ENCODE measurements at regions not wholly inside any gene's neighbourhood (a gene's known extent, or its start where the extent isn't known, plus 50 kb on each side); places are given as distances from the start of the nearest gene placed in this dataset.
"Not testable (repeated sequence)": the region's sequence is repeated elsewhere in the genome, so short reads cannot be mapped to it uniquely, and the experiment has no call there.

- Histone ChIP-seq H3K27me3 (no peaks in the 10 kb centered on the region), H3K27ac (no peak overlapping the region), H3K4me3 (no peak overlapping the region), H3K9me3 (no peaks in the 10 kb centered on the region), H3K36me3 (replicated peaks in 1 of 2; ENCODE audit: insufficient read depth in 1 of 2, low read depth in 2 of 2) (no peaks in the 10 kb centered on the region), H3K4me1 (no peaks in the 10 kb centered on the region)
- WGBS, 2 donors, result 60 to 73% methylated on average over 2 of the region's 2 CpGs
- TF ChIP-seq POLR2A (IDR thresholded peaks at IDR 0.05), result no peak
- no peak for TF ChIP-seq CTCF (IDR thresholded peaks at IDR 0.05)
- DNase-seq (no peak), ATAC-seq (no peak)
- intact Hi-C loops (cut with DNase I), result no loop called here
Measured at GRCh38 chr14:65991104-65991503, 495.1 kb upstream of the CCDC196 start.

GRCh38 chr14:65991935-65992334, 494.2 kb upstream of the CCDC196 start:
- intact Hi-C loops (cut with DNase I); H3K27ac ChIP-seq; ATAC-seq; H3K36me3 ChIP-seq (replicated peaks in 1 of 2; ENCODE audit: insufficient read depth in 1 of 2, low read depth in 2 of 2); H3K4me3 ChIP-seq; H3K27me3 ChIP-seq; H3K4me1 ChIP-seq; DNase-seq; H3K9me3 ChIP-seq: not testable (repeated sequence)
- 50 to 58% methylated on average over 1 of the region's 1 CpG for WGBS, 2 donors

GRCh38 chr14:65993103-65993502, 493.1 kb upstream of the CCDC196 start:
- Histone ChIP-seq H3K36me3 (replicated peaks in 1 of 2; ENCODE audit: insufficient read depth in 1 of 2, low read depth in 2 of 2) (no peaks in the 10 kb centered on the region), H3K27me3 (no peaks in the 10 kb centered on the region), H3K27ac (no peak overlapping the region), H3K4me1 (no peaks in the 10 kb centered on the region), H3K9me3 (no peaks in the 10 kb centered on the region), H3K4me3 (no peak overlapping the region)
- no peak for DNase-seq
- no peak for ATAC-seq
- 63 to 70% methylated on average over 3 of the region's 3 CpGs for whole genome bisulfite sequencing, 2 donors
- intact Hi-C loops (cut with DNase I), result no loop called here
- TF ChIP-seq CTCF (IDR thresholded peaks at IDR 0.05), result no peak

GRCh38 chr14:65993996-65994395, 492.2 kb upstream of the CCDC196 start:
- ATAC-seq, result no peak
- Histone ChIP-seq H3K9me3 (no peaks in the 10 kb centered on the region), H3K27me3 (no peaks in the 10 kb centered on the region), H3K4me1 (no peaks in the 10 kb centered on the region), H3K4me3 (no peak overlapping the region), H3K36me3 (replicated peaks in 1 of 2; ENCODE audit: insufficient read depth in 1 of 2, low read depth in 2 of 2) (no peaks in the 10 kb centered on the region), H3K27ac (no peak overlapping the region)
- TF ChIP-seq POLR2A (IDR thresholded peaks at IDR 0.05), result no peak
- no peak for TF ChIP-seq CTCF (IDR thresholded peaks at IDR 0.05)
- intact Hi-C loops (cut with DNase I), result no loop called here
- 72 to 78% methylated on average over 5 of the region's 5 CpGs for WGBS, 2 donors
- no peak for DNase-seq

GRCh38 chr14:65997347-65997746, 488.8 kb upstream of the CCDC196 start:
- Histone ChIP-seq H3K9me3 (no peaks in the 10 kb centered on the region), H3K27me3 (no peaks in the 10 kb centered on the region), H3K36me3 (replicated peaks in 1 of 2; ENCODE audit: insufficient read depth in 1 of 2, low read depth in 2 of 2) (no peaks in the 10 kb centered on the region), H3K27ac (no peak overlapping the region), H3K4me1 (no peaks in the 10 kb centered on the region), H3K4me3 (no peak overlapping the region)
- TF ChIP-seq POLR2A (IDR thresholded peaks at IDR 0.05) (no peak), CTCF (IDR thresholded peaks at IDR 0.05) (no peak)
- 66 to 86% methylated on average over 2 of the region's 2 CpGs for WGBS, 2 donors
- ATAC-seq (no peak), DNase-seq (no peak)
- intact Hi-C loops (cut with DNase I), result no loop called here

Data from body of pancreas (tissue), 4 donors.